Naive thymus-derived CD8-positive, alpha-beta T cell (primary cell): ENCODE measurements at regions not wholly inside any gene's neighbourhood (a gene's known extent, or its start where the extent isn't known, plus 50 kb on each side); places are given as distances from the start of the nearest gene placed in this dataset.
A peak's percentile ranks its signal among the peaks of the same experiment; 100 is the strongest.
"Not testable (repeated sequence)": the region's sequence is repeated elsewhere in the genome, so short reads cannot be mapped to it uniquely, and the experiment has no call there.

Source experiments
- ATAC-seq, 2 donors: fragments of 150-1000 bp; cut with Tn5 transposase in 1 of 2; sonication (Bioruptor Pico), chemical (Tn5 transposase) in 1 of 2; 1 replicate in 1 of 2; 2 replicates in 1 of 2; pipeline ENCODE4 v1.10.0; 2021; ENCODE audit warnings: mild to moderate bottlenecking in 2 of 2, moderate library complexity in 2 of 2
- POLR2A ChIA-PET: fragments of 350-600 bp; sonication (Branson Sonifier 250); formaldehyde crosslinking; loops from one replicate; lab custom pipeline; 2021; ENCODE audit warnings: antibody characterized with exemption; lab: Charles Lee
- DNase-seq, 10 donors: peaks; one replicate each; pipeline versions ENCODE4 v3.0.0 to v3.0.0-alpha.2; 2020 to 2022
- H3K27ac Mint-ChIP-seq, 10 donors: one replicate each; pipeline ENCODE4 v1.8.0; 2020 to 2022; ENCODE audit warnings: mild to moderate bottlenecking in 10 of 10, mixed read lengths in 10 of 10, moderate library complexity in 4 of 10, inconsistent platforms in 1 of 10
- H3K27me3 Mint-ChIP-seq, 5 donors: one replicate each; pipeline ENCODE4 v1.8.0; 2021 to 2022; ENCODE audit warnings: mixed read lengths in 5 of 5
- H3K36me3 Mint-ChIP-seq, 3 donors: one replicate each; pipeline ENCODE4 v1.8.0; 2020 to 2022; ENCODE audit warnings: mixed read lengths in 3 of 3, mild to moderate bottlenecking in 2 of 3, inconsistent platforms in 1 of 3
- H3K4me1 Mint-ChIP-seq, 4 donors: one replicate each; pipeline ENCODE4 v1.8.0; 2021 to 2022; ENCODE audit warnings: mixed read lengths in 4 of 4
- H3K4me3 Mint-ChIP-seq, 10 donors: one replicate each; pipeline ENCODE4 v1.8.0; 2020 to 2022; ENCODE audit warnings: mild to moderate bottlenecking in 10 of 10, mixed read lengths in 10 of 10, moderate library complexity in 6 of 10, inconsistent platforms in 1 of 10
- H3K9me3 Mint-ChIP-seq, 9 donors: one replicate each; pipeline ENCODE4 v1.8.0; 2020 to 2022; ENCODE audit warnings: mixed read lengths in 9 of 9, mild to moderate bottlenecking in 3 of 9, inconsistent platforms in 1 of 9, moderate library complexity in 1 of 9

GRCh38 chr14:40989260-40989659, 617.4 kb upstream of the LRFN5 start:
- POLR2A ChIA-PET = no interaction called here
- Mint-ChIP-seq H3K36me3 (peaks cover 0 to 8% (median 0%) of the 10 kb centered on the region in 3 donors), H3K4me3 (no peak overlapping the region), H3K27me3 (peaks cover 0 to 1% (median 0%) of the 10 kb centered on the region in 5 donors), H3K4me1 (no peaks in the 10 kb centered on the region), H3K9me3 (peaks cover 4 to 45% (median 23%) of the 10 kb centered on the region in 9 donors), H3K27ac (no peak overlapping the region)
- ATAC-seq (no peak), DNase-seq (no peak)

DNA sequence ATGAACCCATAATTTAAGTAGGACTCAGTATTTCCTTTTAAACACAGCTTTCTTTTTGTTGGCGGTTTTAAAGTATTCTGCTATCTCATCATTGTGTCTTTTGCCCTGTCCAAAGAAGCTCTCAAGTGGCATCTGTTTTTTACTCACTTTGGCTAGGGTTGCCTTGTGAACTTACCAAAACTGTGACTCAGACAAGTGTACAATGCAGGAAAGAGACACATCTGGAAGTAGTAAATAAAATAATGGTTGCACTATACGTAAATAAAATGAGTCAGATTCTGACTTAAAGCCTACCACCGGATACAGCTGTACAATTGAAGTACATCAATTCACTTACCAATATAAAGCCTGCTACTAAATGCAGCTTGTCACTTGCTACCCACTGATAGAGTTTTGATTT, 619.2 kb upstream of the LRFN5 start:
- no peak for DNase-seq
- Mint-ChIP-seq H3K4me1 (no peaks in the 10 kb centered on the region), H3K9me3 (peaks cover 2 to 40% (median 18%) of the 10 kb centered on the region in 9 donors), H3K4me3 (no peak overlapping the region), H3K27ac (no peak overlapping the region), H3K27me3 (peaks cover 0 to 1% (median 0%) of the 10 kb centered on the region in 5 donors), H3K36me3 (peaks cover 0 to 8% (median 0%) of the 10 kb centered on the region in 3 donors)
- no peak for ATAC-seq
- POLR2A ChIA-PET = no interaction called here

- POLR2A ChIA-PET = no interaction called here
- no peak overlapping the region for H3K27ac Mint-ChIP-seq
- H3K4me1 Mint-ChIP-seq = no peaks in the 10 kb centered on the region
- peaks cover 0 to 8% (median 0%) of the 10 kb centered on the region in 3 donors for H3K36me3 Mint-ChIP-seq
- H3K9me3 Mint-ChIP-seq = peaks cover 0 to 33% (median 18%) of the 10 kb centered on the region in 9 donors
- H3K27me3 Mint-ChIP-seq = peaks cover 0 to 1% (median 0%) of the 10 kb centered on the region in 5 donors
- no peak overlapping the region for H3K4me3 Mint-ChIP-seq
- no peak for DNase-seq
- ATAC-seq = no peak
These were observed 620.0 kb upstream of the LRFN5 start for GRCh38 chr14:40986655-40987054.

- Mint-ChIP-seq H3K9me3 (peaks cover 0 to 27% (median 18%) of the 10 kb centered on the region in 9 donors), H3K4me3 (no peak overlapping the region)
- POLR2A ChIA-PET = no interaction called here
These were observed 621.1 kb upstream of the LRFN5 start for GRCh38 chr14:40985584-40985983.

GRCh38 chr14:40983604-40984003, 623.1 kb upstream of the LRFN5 start:
- Mint-ChIP-seq H3K4me1 (no peaks in the 10 kb centered on the region), H3K27me3 (peaks cover 0 to 1% (median 0%) of the 10 kb centered on the region in 5 donors), H3K36me3 (no peaks in the 10 kb centered on the region), H3K9me3 (peaks cover 0 to 15% (median 4%) of the 10 kb centered on the region in 9 donors), H3K27ac (no peak overlapping the region), H3K4me3 (no peak overlapping the region)
- POLR2A ChIA-PET = no interaction called here
- no peak for DNase-seq
- ATAC-seq = no peak

More at GRCh38 chr14:40985584-40985983, 621.1 kb upstream of the LRFN5 start:
- no peak overlapping the region for H3K27ac Mint-ChIP-seq
- no peaks in the 10 kb centered on the region for H3K4me1 Mint-ChIP-seq
- no peak for ATAC-seq
- H3K27me3 Mint-ChIP-seq = peaks cover 0 to 1% (median 0%) of the 10 kb centered on the region in 5 donors
- no peak for DNase-seq
- peaks cover 0 to 8% (median 0%) of the 10 kb centered on the region in 3 donors for H3K36me3 Mint-ChIP-seq

DNA sequence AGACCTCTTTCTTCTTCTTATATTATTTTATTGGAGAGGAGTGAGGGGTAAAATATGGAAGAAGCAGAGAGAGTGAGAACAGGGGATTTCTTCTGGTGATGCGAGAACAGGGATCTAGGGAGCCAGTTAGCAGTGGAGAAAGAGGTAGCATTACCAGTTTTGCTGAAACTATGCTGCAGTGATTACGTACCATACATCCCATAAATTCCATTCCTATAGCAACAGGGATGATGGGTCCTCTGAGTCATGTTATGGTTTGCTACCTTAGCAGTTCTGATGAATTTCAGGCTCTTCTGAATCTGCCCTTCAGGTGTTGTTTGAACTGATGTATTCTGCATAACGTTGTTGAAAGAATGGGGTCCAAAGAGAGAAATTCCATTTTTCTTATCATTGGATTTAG, 625.4 kb upstream of the LRFN5 start:
- peaks cover 0 to 15% (median 2%) of the 10 kb centered on the region in 9 donors for H3K9me3 Mint-ChIP-seq
- peaks cover 0 to 1% (median 0%) of the 10 kb centered on the region in 5 donors for H3K27me3 Mint-ChIP-seq
- H3K4me1 Mint-ChIP-seq = no peaks in the 10 kb centered on the region
- POLR2A ChIA-PET = no interaction called here
- DNase-seq (no peak), ATAC-seq (no peak)
- H3K4me3 Mint-ChIP-seq = no peak overlapping the region
- no peak overlapping the region for H3K27ac Mint-ChIP-seq
- no peaks in the 10 kb centered on the region for H3K36me3 Mint-ChIP-seq

GRCh38 chr14:40960257-40960656, 646.4 kb upstream of the LRFN5 start:
- DNase-seq, POLR2A ChIA-PET, H3K27ac Mint-ChIP-seq, H3K36me3 Mint-ChIP-seq, H3K27me3 Mint-ChIP-seq, H3K4me1 Mint-ChIP-seq, H3K4me3 Mint-ChIP-seq, ATAC-seq: not testable (repeated sequence)
- peaks cover 0 to 34% (median 18%) of the 10 kb centered on the region in 9 donors for H3K9me3 Mint-ChIP-seq

- H3K36me3 Mint-ChIP-seq = peaks cover 0 to 9% (median 0%) of the 10 kb centered on the region in 3 donors
- peak overlapping the region in 1 of 10 donors; percentile 39 for H3K4me3 Mint-ChIP-seq
- ATAC-seq = no peak
These were observed 651.6 kb upstream of the LRFN5 start for GRCh38 chr14:40955131-40955505.

GRCh38 chr14:40954448-40955130, 652.1 kb upstream of the LRFN5 start:
- POLR2A ChIA-PET, ATAC-seq, H3K27ac Mint-ChIP-seq, H3K4me1 Mint-ChIP-seq, DNase-seq, H3K27me3 Mint-ChIP-seq, H3K36me3 Mint-ChIP-seq: not testable (repeated sequence)
- Mint-ChIP-seq H3K4me3 (peak overlapping the region in 2 of 10 donors; percentile 29 to 39), H3K9me3 (peaks cover 0 to 26% (median 9%) of the 10 kb centered on the region in 9 donors)

More at GRCh38 chr14:40955131-40955505, 651.6 kb upstream of the LRFN5 start:
- Mint-ChIP-seq H3K27me3 (peaks cover 0 to 3% (median 0%) of the 10 kb centered on the region in 5 donors), H3K9me3 (peaks cover 0 to 31% (median 13%) of the 10 kb centered on the region in 9 donors), H3K27ac (no peak overlapping the region), H3K4me1 (no peaks in the 10 kb centered on the region)
- no peak for DNase-seq
- POLR2A ChIA-PET = no interaction called here

- Mint-ChIP-seq H3K36me3 (no peaks in the 10 kb centered on the region), H3K4me3 (no peak overlapping the region), H3K27ac (no peak overlapping the region), H3K4me1 (no peaks in the 10 kb centered on the region), H3K27me3 (peaks cover 0 to 3% (median 0%) of the 10 kb centered on the region in 5 donors), H3K9me3 (peaks cover 0 to 8% (median 0%) of the 10 kb centered on the region in 9 donors)
- POLR2A ChIA-PET = no interaction called here
- DNase-seq = no peak
- ATAC-seq = no peak
These were observed 662.2 kb upstream of the LRFN5 start for GRCh38 chr14:40944521-40944920.

DNA sequence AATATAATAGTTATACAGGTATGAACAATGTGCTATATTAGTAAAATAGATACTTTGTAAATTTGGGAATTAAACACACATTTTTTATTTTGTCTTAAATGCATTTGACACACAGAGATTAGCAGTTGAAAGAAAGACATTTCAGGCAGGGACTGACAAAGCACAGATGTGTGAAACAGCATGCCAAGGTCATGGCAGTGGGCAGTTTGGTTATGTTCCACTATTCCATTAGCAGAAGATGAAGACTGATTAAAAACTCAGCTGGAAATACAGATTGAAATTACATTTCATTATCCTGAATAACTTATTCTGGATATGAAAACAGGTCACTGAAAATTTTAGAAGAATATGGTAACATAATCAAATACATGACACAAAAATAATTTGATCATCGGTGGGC, 669.8 kb upstream of the LRFN5 start:
- Mint-ChIP-seq H3K36me3 (no peaks in the 10 kb centered on the region), H3K4me1 (no peaks in the 10 kb centered on the region), H3K4me3 (no peak overlapping the region), H3K27ac (no peak overlapping the region), H3K27me3 (no peaks in the 10 kb centered on the region), H3K9me3 (peaks cover 0 to 3% (median 0%) of the 10 kb centered on the region in 9 donors)
- DNase-seq (no peak), ATAC-seq (no peak)
- POLR2A ChIA-PET = no interaction called here

- DNase-seq (no peak), ATAC-seq (no peak)
- peaks cover 0 to 3% (median 0%) of the 10 kb centered on the region in 3 donors for H3K36me3 Mint-ChIP-seq
- POLR2A ChIA-PET = no interaction called here
- no peaks in the 10 kb centered on the region for H3K27me3 Mint-ChIP-seq
- H3K4me3 Mint-ChIP-seq = no peak overlapping the region
- H3K9me3 Mint-ChIP-seq = peaks cover 0 to 6% (median 0%) of the 10 kb centered on the region in 9 donors
- H3K27ac Mint-ChIP-seq = no peak overlapping the region
- H3K4me1 Mint-ChIP-seq = no peaks in the 10 kb centered on the region
These were observed 686.3 kb upstream of the LRFN5 start for GRCh38 chr14:40920380-40920779.

GRCh38 chr14:40911141-40911540, 695.5 kb upstream of the LRFN5 start:
- Mint-ChIP-seq H3K4me3 (no peak overlapping the region), H3K27me3 (no peaks in the 10 kb centered on the region)

More at GRCh38 chr14:40911141-40911540, 695.5 kb upstream of the LRFN5 start:
- DNase-seq (no peak), ATAC-seq (no peak)
- Mint-ChIP-seq H3K27ac (no peak overlapping the region), H3K4me1 (no peaks in the 10 kb centered on the region), H3K9me3 (peaks cover 0 to 3% (median 0%) of the 10 kb centered on the region in 9 donors), H3K36me3 (no peaks in the 10 kb centered on the region)
- POLR2A ChIA-PET = no interaction called here
